Neutrophil (primary cell): ENCODE measurements at regions not wholly inside any gene's neighbourhood (a gene's known extent, or its start where the extent isn't known, plus 50 kb on each side); places are given as distances from the start of the nearest gene placed in this dataset.
"Not testable (repeated sequence)": the region's sequence is repeated elsewhere in the genome, so short reads cannot be mapped to it uniquely, and the experiment has no call there.

Experiments used
- H3K27ac ChIP-seq: fragments of 200-600 bp; sonication (generic); 2 replicates; pipeline ENCODE4 v1.5.1; 2016; ENCODE audit warnings: mild to moderate bottlenecking, moderate library complexity
- H3K27me3 ChIP-seq: fragments of 200-600 bp; sonication (generic); 2 replicates; pipeline ENCODE4 v1.6.0; 2016; ENCODE audit warnings: mild to moderate bottlenecking
- H3K36me3 ChIP-seq: fragments of 200-600 bp; sonication (generic); 2 replicates; pipeline ENCODE4 v1.5.1; 2017
- H3K4me1 ChIP-seq, 2 experiments: fragments of 200-600 bp in 1 of 2; sonication (generic) in 1 of 2; 1 replicate in 1 of 2; 2 replicates in 1 of 2; pipeline versions ENCODE4 v1.5.1 to v1.6.1; 2013 to 2016; ENCODE audit warnings: low read depth in 1 of 2, low read length in 1 of 2, mild to moderate bottlenecking in 1 of 2, moderate library complexity in 1 of 2; ENCODE audit not compliant: control insufficient read depth in 1 of 2, insufficient read depth in 1 of 2
- H3K4me3 ChIP-seq, 2 experiments: fragments of 200-600 bp in 1 of 2; sonication (generic) in 1 of 2; 1 replicate in 1 of 2; 2 replicates in 1 of 2; pipeline ENCODE4 v1.5.1; 2013 to 2016; ENCODE audit warnings: low read depth in 1 of 2, low read length in 1 of 2, mild to moderate bottlenecking in 1 of 2, moderate library complexity in 1 of 2
- H3K9me3 ChIP-seq: fragments of 200-600 bp; sonication (generic); 2 replicates; pipeline ENCODE4 v1.5.1; 2016
- CTCF ChIP-seq: fragments of 200-600 bp; sonication (generic); IDR thresholded peaks from 2 replicates; pipeline ENCODE4 v1.5.1; 2016; ENCODE audit warnings: antibody characterized with exemption

- no peaks in the 10 kb centered on the region for H3K9me3 ChIP-seq
- H3K4me1 ChIP-seq, result no peaks in the 10 kb centered on the region
- no peaks in the 10 kb centered on the region for H3K36me3 ChIP-seq
- H3K4me3 ChIP-seq, result no peak overlapping the region
- TF ChIP-seq CTCF, result no peak
- no peak overlapping the region for H3K27ac ChIP-seq
- H3K27me3 ChIP-seq, result no peaks in the 10 kb centered on the region
Measured at GRCh38 chr2:39989888-39990287, 210.8 kb upstream of the THUMPD2 start.

- no peaks in the 10 kb centered on the region for H3K9me3 ChIP-seq
- H3K36me3 ChIP-seq, result no peaks in the 10 kb centered on the region
- no peak overlapping the region for H3K4me3 ChIP-seq
- TF ChIP-seq CTCF, result no peak
- no peaks in the 10 kb centered on the region for H3K27me3 ChIP-seq
- no peaks in the 10 kb centered on the region for H3K4me1 ChIP-seq
- H3K27ac ChIP-seq, result no peak overlapping the region
Measured at GRCh38 chr2:39981883-39982311, 202.8 kb upstream of the THUMPD2 start.

- H3K4me3 ChIP-seq, result no peak overlapping the region
- no peaks in the 10 kb centered on the region for H3K36me3 ChIP-seq
- no peak for TF ChIP-seq CTCF
- no peaks in the 10 kb centered on the region for H3K27me3 ChIP-seq
- H3K9me3 ChIP-seq, result no peaks in the 10 kb centered on the region
- no peak overlapping the region for H3K27ac ChIP-seq
- no peaks in the 10 kb centered on the region for H3K4me1 ChIP-seq
Measured at GRCh38 chr2:39975476-39976020, 196.5 kb upstream of the THUMPD2 start.

- H3K4me3 ChIP-seq, result no peak overlapping the region
- no peak overlapping the region for H3K27ac ChIP-seq
- no peak for TF ChIP-seq CTCF
- no peaks in the 10 kb centered on the region for H3K9me3 ChIP-seq
- H3K27me3 ChIP-seq, result no peaks in the 10 kb centered on the region
- no peaks in the 10 kb centered on the region for H3K36me3 ChIP-seq
- H3K4me1 ChIP-seq, result no peaks in the 10 kb centered on the region
Measured at GRCh38 chr2:39968037-39968436, 189.0 kb upstream of the THUMPD2 start.

- H3K27me3 ChIP-seq, H3K36me3 ChIP-seq, H3K4me1 ChIP-seq, H3K9me3 ChIP-seq, H3K4me3 ChIP-seq, H3K27ac ChIP-seq: not testable (repeated sequence)
Measured at GRCh38 chr2:39960681-39961080, 181.6 kb upstream of the THUMPD2 start.

GRCh38 chr2:39954346-39954745 is 175.3 kb upstream of the THUMPD2 start:
- H3K27me3 ChIP-seq, result no peaks in the 10 kb centered on the region
- no peak for TF ChIP-seq CTCF
- no peaks in the 10 kb centered on the region for H3K36me3 ChIP-seq

More at GRCh38 chr2:39954346-39954745, 175.3 kb upstream of the THUMPD2 start:
- Histone ChIP-seq H3K9me3 (no peaks in the 10 kb centered on the region), H3K4me1 (no peaks in the 10 kb centered on the region), H3K4me3 (no peak overlapping the region), H3K27ac (no peak overlapping the region)
